Omental fat pad (tissue), 3 donors: ENCODE measurements at regions not wholly inside any gene's neighbourhood (a gene's known extent, or its start where the extent isn't known, plus 50 kb on each side); places are given as distances from the start of the nearest gene placed in this dataset.

ENCODE experiments used
- ATAC-seq: fragments of 150-250 bp; one replicate; pipeline ENCODE4 v1.9.1; 2016; ENCODE audit warnings: mild to moderate bottlenecking, moderate library complexity; ENCODE audit not compliant: low FRiP score
- DNase-seq: peaks from one replicate; pipeline ENCODE4 v3.0.0-alpha.2; 2019; ENCODE audit warnings: low spot score
- CTCF ChIP-seq, 3 donors: fragments of 450-650 bp; IDR thresholded peaks; one replicate each; pipeline ENCODE4 v1.5.1; 2016 to 2017; ENCODE audit warnings: antibody characterized with exemption in 3 of 3, mild to moderate bottlenecking in 3 of 3, moderate library complexity in 2 of 3

- no peak for TF ChIP-seq CTCF (IDR thresholded peaks at IDR 0.05)
- ATAC-seq (no peak), DNase-seq (no peak)
These were observed 180.4 kb downstream of the BMP7 start for GRCh38 chr20:57086066-57086465.

GRCh38 chr20:57087102-57087501 is 179.3 kb downstream of the BMP7 start:
- ATAC-seq (no peak), DNase-seq (no peak)
- no peak for TF ChIP-seq CTCF (IDR thresholded peaks at IDR 0.05)

DNA sequence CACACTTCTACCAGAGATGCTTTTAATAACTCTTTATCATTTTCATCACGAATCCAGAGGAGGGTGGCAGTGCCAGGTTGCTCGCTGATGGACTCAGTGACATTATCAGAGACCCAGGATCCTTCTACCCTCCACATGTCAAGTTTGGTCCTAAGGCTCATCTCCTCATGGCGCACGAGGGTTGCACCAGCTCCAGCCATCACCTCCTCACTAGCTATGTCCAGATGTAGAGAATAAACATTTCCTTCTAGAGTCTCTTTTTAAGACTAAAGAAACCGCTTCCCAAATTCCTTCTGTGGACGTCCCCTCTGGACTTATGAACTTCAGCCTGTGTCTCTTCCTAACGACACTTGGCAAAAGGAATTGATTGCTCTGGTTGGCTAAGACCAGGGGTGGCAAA is 178.7 kb downstream of the BMP7 start:
- DNase-seq (no peak), ATAC-seq (no peak)
- no peak for TF ChIP-seq CTCF (IDR thresholded peaks at IDR 0.05)

DNA sequence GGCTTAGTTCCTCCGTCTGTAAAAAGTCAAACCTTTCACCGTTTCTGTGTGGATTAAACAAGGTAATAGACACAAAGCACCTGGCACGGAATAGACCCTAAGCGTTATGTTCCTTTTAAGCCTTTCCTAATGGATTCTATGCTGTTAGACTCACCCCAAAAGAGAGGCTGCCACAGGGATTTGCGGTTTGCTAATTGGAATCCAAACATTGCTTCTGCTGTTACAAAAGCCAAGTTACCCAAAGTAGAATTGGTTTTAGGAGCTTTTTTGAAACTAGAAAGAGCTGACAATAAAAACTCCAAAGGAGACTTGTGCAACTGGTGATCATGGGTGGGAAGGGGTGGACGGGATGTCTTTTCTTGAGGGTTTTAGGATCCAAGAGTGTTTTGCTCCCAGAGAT is 178.0 kb downstream of the BMP7 start:
- TF ChIP-seq CTCF (IDR thresholded peaks at IDR 0.05): no peak
- DNase-seq (no peak), ATAC-seq (no peak)

- peak in 1 of 3 donors; percentile 76 for TF ChIP-seq CTCF (IDR thresholded peaks at IDR 0.05)
- DNase-seq (no peak), ATAC-seq (peak; percentile 71)
These were observed 176.7 kb downstream of the BMP7 start for GRCh38 chr20:57089699-57090144.

DNA sequence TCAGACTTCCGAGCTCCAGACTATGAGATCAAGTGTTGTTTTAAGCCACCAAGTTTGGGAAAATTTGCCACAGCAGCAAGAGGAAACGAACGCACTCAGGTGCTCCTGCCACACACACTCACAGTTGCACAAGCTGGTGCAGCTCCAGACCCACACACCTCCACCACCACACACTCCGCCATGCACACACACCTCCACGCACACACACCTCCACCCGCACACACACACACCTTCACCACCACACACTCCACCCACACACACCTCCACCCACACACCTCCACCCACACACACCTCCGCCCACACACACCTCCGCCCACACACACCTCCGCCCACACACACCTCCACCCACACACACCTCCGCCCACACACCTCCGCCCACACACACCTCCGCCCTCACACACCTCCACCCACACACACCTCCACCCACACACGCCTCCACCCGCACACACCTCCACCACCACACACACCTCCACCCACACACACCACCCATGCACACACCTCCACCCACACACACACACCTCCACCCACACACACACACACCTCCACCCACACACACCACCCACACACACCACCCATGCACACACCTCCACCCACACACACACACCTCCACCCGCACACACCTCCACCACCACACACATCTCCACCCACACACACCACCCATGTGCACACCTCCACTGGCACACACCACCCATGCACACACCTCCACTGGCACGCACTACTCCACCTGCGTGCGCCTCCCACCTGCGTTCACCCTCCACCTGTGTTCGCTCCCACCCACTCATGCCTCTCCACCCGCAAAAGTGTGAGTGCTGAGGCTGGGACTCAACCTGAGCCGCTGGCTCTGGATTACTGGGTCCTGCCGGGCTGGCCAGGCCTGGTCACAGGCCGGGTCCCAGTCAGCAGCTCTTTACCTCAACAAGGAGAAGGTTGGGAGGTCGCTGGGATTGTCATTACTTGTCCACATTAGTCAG is 175.6 kb downstream of the BMP7 start:
- DNase-seq (no peak), ATAC-seq (no peak)
- TF ChIP-seq CTCF (IDR thresholded peaks at IDR 0.05): no peak

DNA sequence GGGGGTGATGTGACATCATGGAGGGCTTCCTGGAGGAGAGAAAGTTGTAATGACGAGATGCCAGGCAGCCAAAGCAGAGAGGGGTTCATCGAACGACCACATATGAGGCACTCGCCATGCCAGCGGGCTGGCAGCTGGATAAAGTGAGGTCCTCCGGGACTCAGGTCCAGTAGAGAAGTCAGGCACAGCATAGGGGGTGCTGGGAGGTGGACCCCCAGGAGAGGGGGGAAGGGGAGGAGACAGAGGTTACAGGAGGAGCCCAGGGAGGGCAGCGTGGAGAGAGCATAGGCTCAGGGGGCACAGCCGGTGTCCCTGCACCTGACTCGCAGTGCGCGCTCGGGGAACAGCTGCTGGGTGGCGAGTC is 174.7 kb downstream of the BMP7 start:
- no peak for TF ChIP-seq CTCF (IDR thresholded peaks at IDR 0.05)
- ATAC-seq (no peak), DNase-seq (no peak)
